ENCODE measurements at regions not wholly inside any gene's neighbourhood (a gene's known extent, or its start where the extent isn't known, plus 50 kb on each side); places are given as distances from the start of the nearest gene placed in this dataset.
A peak's percentile ranks its signal among the peaks of the same experiment; 100 is the strongest.

DNA sequence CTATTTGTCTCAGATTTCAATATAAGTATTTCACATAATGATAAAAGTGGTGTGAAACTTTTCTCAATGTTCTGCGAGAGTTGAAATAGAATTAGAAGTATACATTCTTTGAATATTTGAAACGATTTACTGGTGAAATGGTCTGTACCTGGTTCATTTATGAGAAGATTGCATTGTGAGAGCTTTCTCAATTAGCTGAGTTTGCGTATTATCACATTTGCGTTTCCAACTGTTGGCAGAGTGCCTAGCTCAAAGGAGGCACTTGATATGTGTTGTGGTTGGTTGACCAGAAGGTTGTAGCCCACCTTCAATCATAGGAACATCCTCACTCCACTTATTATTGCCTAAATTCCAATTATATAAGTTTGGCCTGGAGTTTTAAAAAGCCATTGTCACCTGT, 58.8 kb upstream of the EXOC2 start:
- intact Hi-C loops (cut with DNase I) = no loop called here
- Histone ChIP-seq H3K4me3 (no peak overlapping the region), H3K27ac (no peak overlapping the region), H3K36me3 (no peaks in the 10 kb centered on the region), H3K4me1 (peaks cover 0 to 10% (median 0%) of the 10 kb centered on the region in 4 donors), H3K27me3 (no peaks in the 10 kb centered on the region), H3K9me3 (no peaks in the 10 kb centered on the region)
- no peak for ATAC-seq
- no peak for DNase-seq
- 60% methylated on average over 4 of the region's 4 CpGs for WGBS (ENCODE audit: insufficient coverage, low coverage, low lambda C conversion rate, missing lambda C conversion rate)
- TF ChIP-seq, protein P1, sequence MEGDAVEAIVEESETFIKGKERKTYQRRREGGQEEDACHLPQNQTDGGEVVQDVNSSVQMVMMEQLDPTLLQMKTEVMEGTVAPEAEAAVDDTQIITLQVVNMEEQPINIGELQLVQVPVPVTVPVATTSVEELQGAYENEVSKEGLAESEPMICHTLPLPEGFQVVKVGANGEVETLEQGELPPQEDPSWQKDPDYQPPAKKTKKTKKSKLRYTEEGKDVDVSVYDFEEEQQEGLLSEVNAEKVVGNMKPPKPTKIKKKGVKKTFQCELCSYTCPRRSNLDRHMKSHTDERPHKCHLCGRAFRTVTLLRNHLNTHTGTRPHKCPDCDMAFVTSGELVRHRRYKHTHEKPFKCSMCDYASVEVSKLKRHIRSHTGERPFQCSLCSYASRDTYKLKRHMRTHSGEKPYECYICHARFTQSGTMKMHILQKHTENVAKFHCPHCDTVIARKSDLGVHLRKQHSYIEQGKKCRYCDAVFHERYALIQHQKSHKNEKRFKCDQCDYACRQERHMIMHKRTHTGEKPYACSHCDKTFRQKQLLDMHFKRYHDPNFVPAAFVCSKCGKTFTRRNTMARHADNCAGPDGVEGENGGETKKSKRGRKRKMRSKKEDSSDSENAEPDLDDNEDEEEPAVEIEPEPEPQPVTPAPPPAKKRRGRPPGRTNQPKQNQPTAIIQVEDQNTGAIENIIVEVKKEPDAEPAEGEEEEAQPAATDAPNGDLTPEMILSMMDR (IDR thresholded peaks at IDR 0.05) = no peak
- no peak for TF ChIP-seq POLR2A (IDR thresholded peaks at IDR 0.05)

DNA sequence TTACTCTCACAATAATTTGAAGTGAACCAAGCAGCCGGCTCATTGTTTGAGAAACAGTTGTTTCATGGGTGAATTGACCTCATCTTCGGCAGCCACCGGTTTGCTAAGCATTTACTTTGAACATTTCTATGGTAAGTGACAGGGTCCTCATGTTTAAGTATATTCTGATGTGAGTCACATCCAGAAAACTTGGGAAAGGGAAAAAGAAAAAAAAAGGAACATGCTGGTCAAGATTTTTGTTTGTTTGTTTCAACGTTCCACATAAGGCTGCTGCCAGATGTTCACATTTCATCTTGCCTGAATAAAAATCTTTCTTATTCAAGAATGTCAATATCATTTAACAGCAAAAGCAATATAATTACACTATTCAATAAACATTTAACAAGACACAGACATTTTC, 55.0 kb upstream of the EXOC2 start:
- H3K27ac ChIP-seq = no peak overlapping the region
- intact Hi-C loops (cut with DNase I) = no loop called here

DNA sequence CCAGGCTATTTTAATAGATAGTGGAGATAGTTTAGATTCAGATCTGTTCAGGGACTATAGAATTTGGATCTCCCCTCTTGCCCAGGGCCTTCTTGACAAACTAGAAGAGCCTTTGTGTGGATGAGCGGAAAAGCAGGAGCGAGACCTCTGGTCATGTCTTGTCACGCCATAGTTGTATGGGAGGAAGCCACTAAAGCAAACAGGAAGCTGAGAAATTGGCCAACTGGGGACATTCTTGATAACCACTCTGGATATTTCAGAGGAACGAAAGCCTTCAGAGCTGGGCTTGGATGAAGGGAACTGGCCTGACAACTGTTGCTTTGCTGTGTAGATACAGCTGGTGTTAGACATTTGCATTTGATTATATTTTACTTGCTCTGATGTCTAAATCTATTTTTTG, 54.1 kb upstream of the EXOC2 start:
- no peak for TF ChIP-seq POLR2A (IDR thresholded peaks at IDR 0.05)
- TF ChIP-seq, protein P1 (IDR thresholded peaks at IDR 0.05) = no peak
- intact Hi-C loops (cut with DNase I) = no loop called here
- DNase-seq (no peak), ATAC-seq (peak in 1 of 4 donors; percentile 38)
- WGBS (ENCODE audit: insufficient coverage, low coverage, low lambda C conversion rate, missing lambda C conversion rate) = 77% methylated on average over 4 of the region's 4 CpGs
- Histone ChIP-seq H3K36me3 (no peaks in the 10 kb centered on the region), H3K4me3 (no peak overlapping the region), H3K9me3 (no peaks in the 10 kb centered on the region), H3K27ac (no peak overlapping the region), H3K27me3 (no peaks in the 10 kb centered on the region), H3K4me1 (peaks cover 0 to 21% (median 7%) of the 10 kb centered on the region in 4 donors)

More for the DNA sequence above, 55.0 kb upstream of the EXOC2 start:
- no peaks in the 10 kb centered on the region for H3K9me3 ChIP-seq
- no peak for TF ChIP-seq POLR2A (IDR thresholded peaks at IDR 0.05)
- TF ChIP-seq, protein P1 (IDR thresholded peaks at IDR 0.05) = no peak
- H3K36me3 ChIP-seq = no peaks in the 10 kb centered on the region
- no peak overlapping the region for H3K4me3 ChIP-seq
- 78% methylated on average over 4 of the region's 4 CpGs for WGBS (ENCODE audit: insufficient coverage, low coverage, low lambda C conversion rate, missing lambda C conversion rate)
- no peak for DNase-seq
- H3K27me3 ChIP-seq = no peaks in the 10 kb centered on the region
- H3K4me1 ChIP-seq = peaks cover 0 to 21% (median 7%) of the 10 kb centered on the region in 4 donors
- no peak for ATAC-seq

DNA sequence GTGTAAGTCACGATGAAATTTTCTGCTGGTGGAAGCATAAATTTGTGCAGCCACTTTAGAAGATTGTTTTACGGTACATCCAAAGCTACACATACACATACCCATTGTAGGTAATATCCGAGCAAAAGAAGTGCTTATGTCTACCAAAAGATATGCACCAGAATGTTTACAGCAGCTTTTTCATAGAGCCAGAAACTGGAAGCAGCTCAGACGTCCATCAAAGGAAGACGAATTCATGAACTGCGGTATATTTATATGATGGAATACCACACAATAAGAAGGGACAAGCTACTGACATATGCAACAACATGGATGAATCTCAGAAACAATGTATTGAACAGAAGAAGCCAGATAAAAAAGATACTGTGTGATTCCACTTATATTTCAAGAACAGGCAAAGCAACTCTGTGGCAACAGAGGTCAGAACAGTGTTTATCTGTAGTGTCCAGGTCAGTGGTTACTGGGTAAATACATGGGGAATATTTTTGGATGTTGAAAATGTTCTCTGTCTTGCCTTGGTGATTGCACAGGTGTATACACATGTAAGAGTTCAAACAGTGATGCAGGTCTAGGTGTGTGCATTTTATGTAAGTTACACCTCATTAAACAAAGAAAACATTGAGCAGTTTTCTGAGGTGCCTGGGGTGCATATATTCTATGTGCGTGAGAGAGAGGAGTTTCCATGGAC, 51.9 kb upstream of the EXOC2 start:
- TF ChIP-seq POLR2A (IDR thresholded peaks at IDR 0.05) = no peak
- TF ChIP-seq, protein P1 (IDR thresholded peaks at IDR 0.05) = no peak
- DNase-seq = no peak
- WGBS (ENCODE audit: insufficient coverage, low coverage, low lambda C conversion rate, missing lambda C conversion rate) = 55% methylated on average over 7 of the region's 7 CpGs
- ATAC-seq = peak; percentile 68 to 82 (median 78)
- intact Hi-C loops (cut with DNase I) = no loop called here
- no peak overlapping the region for H3K27ac ChIP-seq
- no peak overlapping the region for H3K4me3 ChIP-seq
- H3K9me3 ChIP-seq = no peaks in the 10 kb centered on the region
- H3K27me3 ChIP-seq = no peaks in the 10 kb centered on the region
- H3K4me1 ChIP-seq = peaks cover 0 to 21% (median 7%) of the 10 kb centered on the region in 4 donors
- H3K36me3 ChIP-seq = no peaks in the 10 kb centered on the region
